Karpas-422 (cell line): ENCODE measurements at regions not wholly inside any gene's neighbourhood (a gene's known extent, or its start where the extent isn't known, plus 50 kb on each side); places are given as distances from the start of the nearest gene placed in this dataset.
A peak's percentile ranks its signal among the peaks of the same experiment; 100 is the strongest.

Experiments
- DNase-seq: peaks from one replicate; pipeline ENCODE4 v3.0.0-alpha.2; 2015
- H2AFZ ChIP-seq: fragments of 200-600 bp; sonication (generic); 2 replicates; pipeline ENCODE4 v1.6.1; 2014; ENCODE audit warnings: antibody characterized with exemption, low read length, mixed read lengths
- H3K27ac ChIP-seq: fragments of 200-600 bp; sonication (generic); 2 replicates; pipeline ENCODE4 v1.5.1; 2014; ENCODE audit warnings: mild to moderate bottlenecking, low read length, moderate library complexity
- H3K27me3 ChIP-seq: fragments of 200-600 bp; sonication (generic); 2 replicates; pipeline ENCODE4 v1.6.1; 2014; ENCODE audit warnings: low read length, mixed read lengths
- H3K36me3 ChIP-seq: fragments of 200-600 bp; sonication (generic); 2 replicates; pipeline ENCODE4 v1.6.1; 2014; ENCODE audit warnings: low read length, mixed read lengths; ENCODE audit not compliant: insufficient read depth
- H3K4me1 ChIP-seq: fragments of 200-600 bp; sonication (generic); 2 replicates; pipeline ENCODE4 v1.6.1; 2014; ENCODE audit warnings: mild to moderate bottlenecking, low read length, mixed read lengths
- H3K4me2 ChIP-seq: fragments of 200-600 bp; sonication (generic); 2 replicates; pipeline ENCODE4 v1.6.1; 2014; ENCODE audit warnings: low read length, low read depth, mild to moderate bottlenecking; ENCODE audit not compliant: poor library complexity, severe bottlenecking
- H3K4me3 ChIP-seq: fragments of 200-600 bp; sonication (generic); 2 replicates; pipeline ENCODE4 v1.5.1; 2014; ENCODE audit warnings: mild to moderate bottlenecking, antibody characterized with exemption, low read length, mixed read lengths
- H3K79me2 ChIP-seq: fragments of 200-600 bp; sonication (generic); 2 replicates; pipeline ENCODE4 v1.6.1; 2014; ENCODE audit warnings: mild to moderate bottlenecking, low read length, mixed read lengths
- H3K9ac ChIP-seq: fragments of 200-600 bp; sonication (generic); 2 replicates; pipeline ENCODE4 v1.6.0; 2014; ENCODE audit warnings: low read length
- H3K9me2 ChIP-seq: fragments of 200-600 bp; sonication (generic), shearing (Covaris generic); replicated peaks from 2 replicates; pipeline ENCODE4 v1.6.0; 2014; ENCODE audit warnings: mild to moderate bottlenecking, low read length, moderate library complexity; ENCODE audit not compliant: insufficient read depth
- H3K9me3 ChIP-seq: fragments of 300-700, 200-600 bp; sonication (generic); 2 replicates; pipeline ENCODE4 v1.6.1; 2014; ENCODE audit warnings: low read length, mixed read lengths
- H4K20me1 ChIP-seq: fragments of 200-600 bp; sonication (generic); 2 replicates; pipeline ENCODE4 v1.6.1; 2014; ENCODE audit warnings: mild to moderate bottlenecking, antibody characterized with exemption, low read length, low read depth; ENCODE audit not compliant: insufficient read depth

- DNase-seq = no peak
- Histone ChIP-seq H3K9ac (no peak overlapping the region), H3K4me3 (no peak overlapping the region), H3K9me3 (no peaks in the 10 kb centered on the region), H4K20me1 (peaks cover 25% of the 10 kb centered on the region; the same call in 1 of the 2 replicates), H3K9me2 (no peaks in the 10 kb centered on the region), H3K4me2 (no peak overlapping the region), H3K36me3 (no peaks in the 10 kb centered on the region), H3K27ac (no peak overlapping the region), H3K4me1 (peaks cover 33% of the 10 kb centered on the region), H2AFZ (no peak overlapping the region), H3K27me3 (no peaks in the 10 kb centered on the region), H3K79me2 (no peaks in the 10 kb centered on the region)
Measured at GRCh38 chr5:135228222-135228621, 170.8 kb downstream of the MACROH2A1 start.

- no peaks in the 10 kb centered on the region for H3K36me3 ChIP-seq
- no peak overlapping the region for H3K4me3 ChIP-seq
- DNase-seq = no peak
- H3K79me2 ChIP-seq = no peaks in the 10 kb centered on the region
- no peak overlapping the region for H3K27ac ChIP-seq
- no peaks in the 10 kb centered on the region for H3K27me3 ChIP-seq
- peaks cover 25% of the 10 kb centered on the region; the same call in 1 of the 2 replicates for H4K20me1 ChIP-seq
- H3K4me1 ChIP-seq = peaks cover 37% of the 10 kb centered on the region
- no peaks in the 10 kb centered on the region for H3K9me3 ChIP-seq
- no peak overlapping the region for H2AFZ ChIP-seq
- no peak overlapping the region for H3K4me2 ChIP-seq
- H3K9ac ChIP-seq = no peak overlapping the region
- H3K9me2 ChIP-seq = no peaks in the 10 kb centered on the region
Measured at GRCh38 chr5:135227064-135228022, 171.7 kb downstream of the MACROH2A1 start.

- H3K79me2 ChIP-seq = no peaks in the 10 kb centered on the region
- no peaks in the 10 kb centered on the region for H3K27me3 ChIP-seq
- no peaks in the 10 kb centered on the region for H3K9me2 ChIP-seq
- no peaks in the 10 kb centered on the region for H3K36me3 ChIP-seq
- no peak overlapping the region for H3K4me3 ChIP-seq
- no peak overlapping the region for H3K9ac ChIP-seq
- peaks cover 25% of the 10 kb centered on the region; the same call in 1 of the 2 replicates for H4K20me1 ChIP-seq
- no peaks in the 10 kb centered on the region for H3K9me3 ChIP-seq
- no peak overlapping the region for H2AFZ ChIP-seq
- no peak for DNase-seq
- H3K4me1 ChIP-seq = peaks cover 37% of the 10 kb centered on the region
- no peak overlapping the region for H3K4me2 ChIP-seq
- no peak overlapping the region for H3K27ac ChIP-seq
Measured at GRCh38 chr5:135225856-135226560, 173.0 kb downstream of the MACROH2A1 start.

GRCh38 chr5:135223891-135224625 lies 175.0 kb downstream of the MACROH2A1 start:
- Histone ChIP-seq H3K4me2 (peak overlapping the region; percentile 52), H3K79me2 (no peaks in the 10 kb centered on the region), H4K20me1 (peaks cover 25% of the 10 kb centered on the region; the same call in 1 of the 2 replicates), H3K4me1 (peaks cover 24% of the 10 kb centered on the region), H3K9me2 (no peaks in the 10 kb centered on the region), H3K4me3 (no peak overlapping the region), H3K36me3 (no peaks in the 10 kb centered on the region), H3K9ac (peak overlapping the region; percentile 18; the same call in 1 of the 2 replicates), H3K27ac (no peak overlapping the region), H3K9me3 (no peaks in the 10 kb centered on the region), H3K27me3 (no peaks in the 10 kb centered on the region), H2AFZ (no peak overlapping the region)
- DNase-seq = peak; percentile 67

GRCh38 chr5:135223404-135223803 lies 175.6 kb downstream of the MACROH2A1 start:
- no peak overlapping the region for H3K9ac ChIP-seq
- H3K4me2 ChIP-seq = peak overlapping the region; percentile 52
- H3K4me3 ChIP-seq = no peak overlapping the region
- no peak overlapping the region for H2AFZ ChIP-seq
- no peaks in the 10 kb centered on the region for H3K9me2 ChIP-seq
- H3K4me1 ChIP-seq = peaks cover 24% of the 10 kb centered on the region
- H3K27me3 ChIP-seq = no peaks in the 10 kb centered on the region
- no peaks in the 10 kb centered on the region for H3K36me3 ChIP-seq
- no peak overlapping the region for H3K27ac ChIP-seq
- no peak for DNase-seq
- no peaks in the 10 kb centered on the region for H3K9me3 ChIP-seq
- no peaks in the 10 kb centered on the region for H3K79me2 ChIP-seq
- H4K20me1 ChIP-seq = peaks cover 25% of the 10 kb centered on the region; the same call in 1 of the 2 replicates

- no peaks in the 10 kb centered on the region for H3K9me2 ChIP-seq
- peaks cover 21% of the 10 kb centered on the region; the same call in 1 of the 2 replicates for H4K20me1 ChIP-seq
- no peaks in the 10 kb centered on the region for H3K36me3 ChIP-seq
- H3K9ac ChIP-seq = no peak overlapping the region
- DNase-seq = no peak
- no peaks in the 10 kb centered on the region for H3K27me3 ChIP-seq
- H3K79me2 ChIP-seq = no peaks in the 10 kb centered on the region
- H3K4me1 ChIP-seq = peaks cover 24% of the 10 kb centered on the region
- no peak overlapping the region for H3K4me2 ChIP-seq
- H3K27ac ChIP-seq = no peak overlapping the region
- H3K4me3 ChIP-seq = no peak overlapping the region
- no peaks in the 10 kb centered on the region for H3K9me3 ChIP-seq
- H2AFZ ChIP-seq = no peak overlapping the region
Measured at GRCh38 chr5:135222771-135223170, 176.3 kb downstream of the MACROH2A1 start.

GRCh38 chr5:135222171-135222681 lies 176.8 kb downstream of the MACROH2A1 start:
- Histone ChIP-seq H3K4me1 (peaks cover 21% of the 10 kb centered on the region), H3K9me3 (no peaks in the 10 kb centered on the region), H3K79me2 (no peaks in the 10 kb centered on the region), H3K27ac (no peak overlapping the region), H2AFZ (no peak overlapping the region), H3K4me2 (no peak overlapping the region), H3K36me3 (no peaks in the 10 kb centered on the region), H4K20me1 (peaks cover 21% of the 10 kb centered on the region; the same call in 1 of the 2 replicates), H3K27me3 (no peaks in the 10 kb centered on the region), H3K9me2 (no peaks in the 10 kb centered on the region), H3K9ac (no peak overlapping the region), H3K4me3 (no peak overlapping the region)
- no peak for DNase-seq
